Epithelial cell of proximal tubule (primary cell): ENCODE measurements at regions not wholly inside any gene's neighbourhood (a gene's known extent, or its start where the extent isn't known, plus 50 kb on each side); places are given as distances from the start of the nearest gene placed in this dataset.

ENCODE experiments used
- DNase-seq: peaks from one replicate; pipeline ENCODE4 v3.0.0-alpha.2; 2011; ENCODE audit warnings: low read depth
- H3K4me3 ChIP-seq: 2 replicates; pipeline ENCODE4 v1.5.1; 2011; ENCODE audit warnings: low read depth, mild to moderate bottlenecking, low read length
- CTCF ChIP-seq: conservative IDR thresholded peaks from 2 replicates; pipeline ENCODE4 v1.5.1; 2012; ENCODE audit warnings: low read depth, mild to moderate bottlenecking, low read length

GRCh38 chr17:71850812-71851211 lies 270.0 kb upstream of the SOX9 start:
- DNase-seq = no peak
- TF ChIP-seq CTCF = no peak

GRCh38 chr17:71855010-71855409 lies 265.8 kb upstream of the SOX9 start:
- no peak for TF ChIP-seq CTCF
- DNase-seq = no peak
- H3K4me3 ChIP-seq = no peak overlapping the region

More at GRCh38 chr17:71850812-71851211, 270.0 kb upstream of the SOX9 start:
- no peak overlapping the region for H3K4me3 ChIP-seq

GRCh38 chr17:71864755-71865154 lies 256.1 kb upstream of the SOX9 start:
- DNase-seq = no peak
- TF ChIP-seq CTCF = no peak
- H3K4me3 ChIP-seq = no peak overlapping the region

- no peak overlapping the region for H3K4me3 ChIP-seq
- no peak for DNase-seq
- TF ChIP-seq CTCF = no peak
Observed at GRCh38 chr17:71866095-71866494, 254.7 kb upstream of the SOX9 start.

- no peak for DNase-seq
- H3K4me3 ChIP-seq = no peak overlapping the region
Observed at GRCh38 chr17:71869293-71869692, 251.5 kb upstream of the SOX9 start.

GRCh38 chr17:71869841-71870545 lies 250.8 kb upstream of the SOX9 start:
- TF ChIP-seq CTCF = no peak
- no peak overlapping the region for H3K4me3 ChIP-seq

More at GRCh38 chr17:71869293-71869692, 251.5 kb upstream of the SOX9 start:
- no peak for TF ChIP-seq CTCF

GRCh38 chr17:71870546-71870862 lies 250.3 kb upstream of the SOX9 start:
- DNase-seq = no peak
- H3K4me3 ChIP-seq = no peak overlapping the region
- no peak for TF ChIP-seq CTCF

More at GRCh38 chr17:71869841-71870545, 250.8 kb upstream of the SOX9 start:
- DNase-seq = no peak
